Activated CD8-positive, alpha-beta memory T cell treated with anti-CD3 and anti-CD28 coated beads, Interleukin-2, amount 50 U/mL, for 24 hours (primary cell): ENCODE measurements at regions not wholly inside any gene's neighbourhood (a gene's known extent, or its start where the extent isn't known, plus 50 kb on each side); places are given as distances from the start of the nearest gene placed in this dataset.
A peak's percentile ranks its signal among the peaks of the same experiment; 100 is the strongest.
"Not testable (repeated sequence)": the region's sequence is repeated elsewhere in the genome, so short reads cannot be mapped to it uniquely, and the experiment has no call there.

ENCODE experiments used
- DNase-seq: peaks from one replicate; pipeline ENCODE4 v3.0.0-alpha.2; 2020; ENCODE audit errors: extremely low read depth

DNA sequence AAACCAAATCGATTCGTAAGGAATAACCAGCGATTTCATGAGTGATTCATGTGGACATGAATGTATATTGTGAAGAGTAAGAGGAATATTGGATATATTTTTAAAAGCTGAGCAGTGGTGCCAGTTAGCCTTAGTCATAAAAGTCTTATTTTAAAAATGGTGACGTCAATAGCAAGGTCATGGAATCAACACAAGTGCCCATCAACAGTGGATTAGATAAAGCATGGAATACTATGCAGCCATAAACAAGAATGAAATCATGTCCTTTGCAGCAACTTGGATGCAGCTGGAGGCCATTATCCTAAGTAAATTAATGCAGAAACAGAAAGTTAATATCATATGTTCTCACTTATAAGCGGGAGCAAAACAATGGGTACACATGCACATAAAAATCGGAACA lies 89.0 kb upstream of the STOX2 start:
- DNase-seq: no peak

DNA sequence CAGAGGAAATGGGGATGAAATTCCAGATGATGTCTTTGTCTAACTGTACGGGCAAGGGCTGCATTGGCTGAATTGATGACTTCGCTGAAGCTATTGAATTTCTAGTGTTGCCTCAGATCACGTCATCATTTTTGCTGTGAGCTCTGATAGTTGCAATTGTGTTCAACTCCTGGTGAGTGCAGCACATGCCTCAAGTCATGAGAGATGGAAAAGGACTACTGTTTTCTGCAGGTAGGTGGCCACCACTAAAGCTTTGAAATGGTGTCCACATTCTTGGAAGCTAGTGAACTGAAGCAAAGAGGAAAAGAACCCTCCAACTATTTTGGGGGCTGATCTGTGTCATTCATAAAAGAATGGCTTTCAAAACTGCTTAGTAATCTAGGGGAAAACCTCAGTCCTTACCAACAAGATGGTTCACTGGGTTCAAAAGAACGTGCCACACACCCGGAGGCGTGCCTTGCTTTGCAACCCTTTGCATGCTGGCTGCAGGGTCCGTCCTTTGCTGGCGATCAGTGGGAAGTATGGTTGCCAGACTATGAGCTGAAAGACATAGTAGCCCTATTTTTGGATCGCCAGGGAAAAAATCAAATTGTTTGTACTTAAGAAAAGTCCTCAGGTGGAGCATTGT lies 88.1 kb upstream of the STOX2 start:
- no peak for DNase-seq

DNA sequence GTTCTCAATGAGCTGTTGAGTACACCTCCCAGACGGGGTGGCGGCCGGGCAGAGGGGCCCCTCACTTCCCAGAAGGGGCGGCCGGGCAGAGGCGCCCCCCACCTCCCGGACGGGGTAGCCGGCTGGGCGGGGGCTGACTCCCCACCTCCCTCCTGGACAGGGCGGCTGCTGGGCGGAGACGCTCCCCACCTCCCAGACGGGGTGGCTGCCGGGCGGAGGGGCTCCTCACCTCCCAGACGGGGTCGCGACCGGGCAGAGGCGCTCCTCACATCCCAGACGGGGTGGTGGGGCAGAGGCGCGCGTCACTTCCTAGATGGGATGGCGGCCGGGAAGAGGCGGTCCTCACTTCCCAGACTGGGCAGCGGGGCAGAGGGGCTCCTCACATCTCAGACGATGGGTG lies 86.5 kb upstream of the STOX2 start:
- DNase-seq: not testable (repeated sequence)

DNA sequence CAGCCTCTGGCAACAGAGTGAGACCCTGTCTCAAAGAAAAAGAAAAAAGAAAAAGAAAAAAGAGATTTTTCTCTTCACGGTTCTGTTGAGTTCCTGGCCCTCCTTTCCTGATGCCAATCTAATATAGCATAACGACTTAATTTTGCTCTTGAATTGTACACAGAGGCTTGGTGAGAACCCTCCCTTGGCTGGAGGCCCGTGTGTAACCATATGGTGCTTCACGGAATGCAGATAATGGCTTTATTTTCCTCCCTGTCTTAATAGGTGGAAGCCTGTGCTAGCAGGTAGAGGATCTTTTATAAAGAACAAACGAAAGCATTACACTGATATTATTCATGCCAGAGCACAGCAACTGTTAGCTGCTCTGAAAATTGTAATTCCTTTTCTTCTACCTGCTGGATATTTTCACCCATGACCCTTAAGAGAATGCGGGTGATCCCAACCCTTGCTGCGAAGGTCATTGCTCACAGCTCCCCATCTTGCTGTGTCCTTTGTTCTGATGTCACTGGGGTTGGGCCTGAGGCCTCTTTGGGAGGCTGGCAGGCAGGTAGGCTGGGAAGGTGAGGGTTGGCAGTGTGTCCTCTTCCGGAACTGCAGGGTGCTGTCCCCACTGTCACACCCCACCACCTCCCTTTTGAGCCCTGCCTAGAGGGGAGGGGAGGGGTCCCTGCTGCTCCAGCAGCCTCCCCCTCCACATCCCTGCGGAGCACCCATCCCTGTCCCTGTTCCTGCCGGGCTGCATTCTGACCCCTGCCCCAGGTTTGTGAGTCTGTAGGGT lies 83.8 kb upstream of the STOX2 start:
- no peak for DNase-seq

DNA sequence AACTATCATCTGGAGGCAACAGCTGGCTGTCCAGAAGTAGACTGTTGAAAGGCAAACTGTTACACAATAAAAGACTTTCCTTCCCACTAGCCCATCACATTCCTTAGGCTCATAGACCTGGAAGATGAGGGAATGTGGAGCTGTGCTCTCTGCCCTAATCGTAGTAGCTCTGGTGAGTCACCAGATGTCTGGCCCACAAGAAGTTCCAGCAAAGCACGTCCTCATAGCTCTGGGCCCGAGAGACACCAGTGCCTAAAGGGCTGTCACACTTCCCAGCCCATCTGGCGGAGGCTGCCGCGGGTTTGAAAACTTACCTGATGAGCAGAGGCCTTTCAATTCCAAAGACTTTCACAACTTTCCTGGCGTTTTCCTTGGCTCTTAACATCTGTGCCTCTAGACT lies 81.7 kb upstream of the STOX2 start:
- no peak for DNase-seq

DNA sequence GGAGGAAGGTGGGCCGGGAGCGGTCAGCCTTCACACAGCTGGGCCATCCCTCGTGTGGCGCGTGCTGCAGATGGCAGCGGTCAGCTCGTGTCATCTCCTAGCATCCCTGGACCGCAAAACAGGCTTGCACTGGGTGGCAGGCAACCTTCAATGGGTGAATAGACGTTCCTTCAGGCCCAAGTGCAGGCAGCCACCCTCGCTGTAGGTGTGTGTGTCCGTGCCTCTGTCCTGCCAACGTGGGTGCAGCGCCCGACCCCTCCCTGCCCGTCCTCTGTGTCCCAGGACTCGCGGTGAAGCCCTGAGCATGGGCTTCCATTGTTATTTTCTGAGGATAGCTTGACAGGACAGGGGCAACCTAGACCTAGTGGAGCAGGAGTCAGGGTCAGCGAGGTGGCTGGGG lies 79.8 kb upstream of the STOX2 start:
- no peak for DNase-seq

DNA sequence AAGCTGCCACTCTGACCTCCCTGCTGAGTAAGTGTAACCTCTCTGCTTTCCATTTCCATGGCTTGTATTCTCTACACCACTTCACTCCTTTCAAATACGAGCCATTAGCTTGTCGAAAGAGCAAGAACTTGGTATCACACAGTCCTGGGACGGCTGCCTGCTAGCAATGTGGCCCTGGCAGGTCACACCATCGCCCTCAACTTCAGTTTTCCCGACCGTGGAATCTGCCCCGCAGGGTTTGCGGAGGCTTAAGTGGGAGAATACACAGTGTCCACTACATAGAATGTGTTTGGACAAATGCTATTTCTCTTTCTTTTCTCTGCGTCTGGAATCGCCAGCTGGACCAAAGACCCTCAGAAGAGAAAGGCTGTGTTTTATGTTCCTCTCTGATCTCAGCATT lies 78.6 kb upstream of the STOX2 start:
- DNase-seq: no peak

DNA sequence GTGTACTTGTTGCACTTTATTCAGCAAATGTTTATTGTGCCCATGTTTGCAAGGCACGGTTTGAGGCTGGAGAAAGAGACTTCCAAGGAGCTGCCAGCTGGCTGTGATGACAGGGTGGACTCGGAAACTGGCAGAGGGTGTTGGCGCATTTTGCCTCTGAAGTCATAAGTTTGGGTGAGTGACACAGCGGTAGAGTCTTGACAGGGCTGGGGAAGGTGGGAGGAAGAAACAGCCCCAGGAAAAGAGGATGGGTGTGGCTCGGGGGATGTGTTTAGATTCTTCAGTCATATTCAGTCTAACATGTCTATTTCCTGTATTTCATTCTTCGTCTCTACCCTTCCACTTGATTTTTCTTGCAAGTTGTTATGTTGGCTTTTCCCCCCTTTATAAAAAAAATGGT lies 77.0 kb upstream of the STOX2 start:
- no peak for DNase-seq

DNA sequence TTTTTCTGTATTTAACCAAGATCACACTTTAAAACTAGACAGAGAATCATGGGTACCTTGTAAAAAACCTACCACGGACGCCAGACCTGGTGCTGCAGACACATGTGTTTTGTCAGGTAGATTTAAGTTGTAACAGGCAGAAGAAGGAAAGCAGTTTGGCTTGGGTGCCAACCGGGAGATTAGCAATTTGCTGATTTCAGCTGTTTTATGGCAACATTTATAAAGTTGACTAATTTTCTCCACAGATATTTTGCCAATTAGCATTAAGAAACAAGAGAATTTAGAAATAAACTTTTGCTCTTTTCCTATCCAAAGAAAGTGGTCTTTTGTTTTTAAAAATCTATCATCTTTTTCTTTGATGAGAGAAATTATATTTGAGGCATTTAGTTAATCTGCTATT lies 76.3 kb upstream of the STOX2 start:
- no peak for DNase-seq

DNA sequence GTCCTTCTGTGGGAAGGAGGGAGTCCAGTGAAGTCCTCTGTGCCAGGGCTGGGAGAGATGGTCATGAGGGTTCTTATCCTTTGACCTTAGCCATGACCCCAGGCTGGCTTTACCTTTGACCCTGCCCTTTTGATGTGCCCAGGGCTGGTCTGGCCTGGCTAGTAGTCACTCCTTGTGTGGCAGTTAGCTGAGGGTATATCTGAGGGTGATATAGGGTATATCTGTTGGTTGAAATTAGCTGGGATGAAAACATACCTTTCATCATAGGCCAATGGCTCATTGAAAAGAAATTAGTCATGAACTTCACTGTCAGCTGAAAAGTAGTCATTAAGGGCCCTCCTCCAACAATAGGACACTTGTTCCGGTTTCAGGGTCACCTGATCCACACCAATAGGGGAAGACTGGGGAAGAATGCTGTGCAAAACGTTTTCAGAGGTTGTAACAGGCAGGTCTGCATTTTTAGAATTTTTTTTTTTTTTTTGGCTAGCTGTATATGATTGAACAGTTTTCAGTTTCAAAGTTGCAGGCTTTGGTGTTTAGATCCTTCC lies 74.6 kb upstream of the STOX2 start:
- DNase-seq: no peak

DNA sequence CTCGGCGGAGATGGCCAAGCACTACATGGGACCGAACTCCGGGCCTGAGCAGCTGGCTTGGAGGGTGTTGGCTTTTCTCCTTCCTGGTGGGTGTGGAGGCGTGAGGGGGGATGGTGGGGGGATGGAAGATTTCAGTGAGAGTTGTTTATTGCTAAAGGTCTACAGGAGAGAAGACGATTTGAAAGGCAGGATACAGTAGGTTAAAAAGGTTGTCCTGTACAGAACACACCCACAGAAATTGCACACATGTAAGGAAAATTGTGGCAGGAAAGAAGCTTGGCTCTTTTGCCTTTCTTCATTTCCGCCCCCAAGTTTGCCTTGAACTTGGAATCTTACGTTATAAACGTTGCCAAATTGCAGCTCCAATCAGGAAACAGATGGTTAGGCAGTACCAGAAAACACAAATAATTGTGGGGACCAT lies 74.1 kb upstream of the STOX2 start:
- DNase-seq: no peak

DNA sequence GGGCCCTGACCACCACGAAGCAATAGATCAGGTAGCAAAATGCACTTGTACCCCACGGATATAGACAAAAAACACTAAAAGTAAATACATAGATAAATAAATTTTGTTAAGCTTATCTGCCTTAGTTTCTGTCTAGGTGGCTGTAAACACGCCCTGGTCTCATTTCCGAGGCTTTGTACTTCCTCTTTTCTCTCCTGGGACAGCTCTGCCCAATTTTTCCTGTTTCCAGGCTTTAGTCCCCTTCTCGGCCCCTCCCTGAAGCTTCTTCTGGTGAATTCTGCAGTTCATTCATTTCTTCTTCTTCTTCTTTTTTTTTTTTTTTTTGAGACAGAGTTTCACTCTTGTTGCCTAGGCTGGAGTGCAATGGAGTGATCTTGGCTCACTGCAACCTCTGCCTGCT lies 73.4 kb upstream of the STOX2 start:
- no peak for DNase-seq

DNA sequence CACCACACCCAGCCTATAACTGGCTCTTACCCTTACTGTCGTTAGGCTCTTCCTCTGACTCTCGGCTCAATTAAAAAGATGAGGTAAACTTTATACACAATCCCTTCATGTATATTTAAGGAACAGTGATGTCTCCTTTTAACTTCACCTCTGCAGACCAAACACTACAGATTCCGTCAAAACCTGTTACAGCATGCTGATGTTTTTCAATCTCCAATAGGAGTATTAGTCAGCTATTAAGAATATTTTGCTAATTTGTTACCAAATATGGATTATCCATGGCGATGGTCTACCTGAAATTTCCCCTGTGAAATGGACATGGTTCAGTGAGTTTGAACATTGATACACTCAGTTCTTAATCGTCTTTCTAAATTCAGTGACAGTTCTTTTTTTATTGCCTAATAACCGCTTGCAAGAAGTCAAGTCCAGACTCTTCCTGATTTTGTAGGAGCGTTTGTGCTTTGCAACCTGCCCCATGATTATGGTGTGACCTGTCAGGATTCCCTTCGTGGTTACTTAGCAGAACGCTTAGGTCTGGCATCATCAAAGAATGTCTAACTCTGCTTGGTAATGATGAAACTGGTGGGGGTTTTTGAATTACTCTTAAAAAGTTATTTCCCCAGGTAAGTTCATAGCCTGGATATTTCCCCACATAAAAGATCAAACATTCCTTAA lies 72.2 kb upstream of the STOX2 start:
- DNase-seq: no peak

DNA sequence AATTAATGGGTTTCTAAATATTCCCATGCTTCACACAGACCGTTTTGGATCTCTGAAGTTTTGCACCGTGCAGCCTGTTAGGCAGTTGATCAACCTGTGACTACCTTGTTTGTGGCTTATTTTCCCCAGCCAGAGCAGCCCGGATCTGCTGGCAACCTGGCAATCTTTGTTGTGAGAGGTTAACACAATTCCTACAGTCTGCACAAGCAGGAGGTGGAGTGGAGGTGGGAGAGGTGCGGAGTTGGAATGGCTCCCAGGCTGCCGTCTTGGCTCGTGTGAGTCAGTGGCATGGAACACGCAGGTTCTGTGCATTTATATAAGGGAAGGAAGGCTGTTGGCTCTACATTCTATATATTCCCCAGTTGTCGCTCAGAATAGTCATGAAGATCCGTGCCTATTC lies 70.9 kb upstream of the STOX2 start:
- no peak for DNase-seq

DNA sequence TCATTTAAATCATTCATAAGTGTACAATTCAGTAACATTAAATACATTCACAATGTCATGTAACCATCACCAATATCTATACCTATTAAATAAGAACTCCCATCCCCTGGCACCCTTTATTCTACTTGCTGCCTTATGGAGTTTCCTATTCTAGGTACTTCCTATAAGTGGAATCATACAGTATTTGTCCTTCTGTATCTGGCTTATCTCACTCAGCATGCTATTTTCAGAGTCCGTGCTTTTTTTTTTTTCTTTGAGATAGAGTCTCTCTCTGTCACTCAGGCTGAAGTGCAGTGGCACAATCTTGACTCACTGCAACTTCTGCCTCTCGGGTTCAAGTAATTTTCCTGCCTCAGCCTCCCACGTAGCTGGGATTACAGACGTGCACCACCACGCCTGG lies 67.9 kb upstream of the STOX2 start:
- no peak for DNase-seq

DNA sequence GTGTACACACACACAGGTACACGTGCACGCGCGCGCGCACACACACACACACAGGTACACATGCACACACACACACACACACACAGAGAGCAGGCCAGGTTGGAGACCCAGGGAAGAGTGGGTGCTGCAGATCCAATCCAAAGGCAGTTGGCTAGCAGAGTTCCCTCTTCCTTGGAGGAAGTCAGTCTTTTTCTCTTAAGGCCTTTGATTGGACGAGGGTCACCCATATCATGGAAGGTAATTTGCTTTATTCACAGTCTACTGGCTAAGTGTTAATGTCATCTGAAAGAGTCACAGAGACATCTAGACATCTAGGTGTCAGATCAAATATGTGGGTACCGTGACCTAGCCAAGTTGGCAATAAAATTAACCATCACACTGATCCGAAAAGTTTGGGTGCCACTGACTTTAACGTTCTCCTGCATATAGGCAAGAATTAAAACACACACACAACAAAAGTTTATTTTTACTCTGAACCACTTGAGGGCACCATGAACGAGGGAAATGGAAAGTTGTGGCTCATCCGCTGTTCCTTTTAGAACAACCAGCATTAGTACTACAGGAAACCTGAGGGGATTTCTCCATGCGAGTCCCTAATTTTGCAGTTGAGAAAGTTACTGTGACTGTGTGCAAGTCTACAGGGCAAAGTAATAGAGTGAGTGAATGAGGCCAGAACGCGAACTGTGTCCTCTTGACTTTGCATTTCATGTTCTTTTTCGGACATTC lies 66.0 kb upstream of the STOX2 start:
- no peak for DNase-seq

DNA sequence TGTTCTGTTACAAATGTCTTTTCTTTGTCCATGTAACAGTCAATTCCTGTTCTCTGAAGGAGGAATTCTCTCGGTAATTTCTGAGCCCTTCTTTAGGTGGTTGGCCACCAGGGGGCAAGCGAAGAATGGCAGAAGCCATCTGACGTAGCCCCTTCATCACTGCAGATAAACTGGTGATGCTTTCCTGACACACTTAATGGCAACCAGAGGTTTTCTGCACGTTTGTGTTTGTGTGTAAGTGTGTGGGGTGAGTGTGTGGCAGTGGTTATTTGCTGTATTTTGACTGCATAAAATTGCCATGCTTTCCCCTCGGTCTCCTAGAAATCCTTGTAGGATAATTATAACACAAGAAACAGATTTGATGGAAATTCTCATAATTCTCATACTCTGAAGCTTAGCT lies 64.8 kb upstream of the STOX2 start:
- DNase-seq: peak; percentile 28

DNA sequence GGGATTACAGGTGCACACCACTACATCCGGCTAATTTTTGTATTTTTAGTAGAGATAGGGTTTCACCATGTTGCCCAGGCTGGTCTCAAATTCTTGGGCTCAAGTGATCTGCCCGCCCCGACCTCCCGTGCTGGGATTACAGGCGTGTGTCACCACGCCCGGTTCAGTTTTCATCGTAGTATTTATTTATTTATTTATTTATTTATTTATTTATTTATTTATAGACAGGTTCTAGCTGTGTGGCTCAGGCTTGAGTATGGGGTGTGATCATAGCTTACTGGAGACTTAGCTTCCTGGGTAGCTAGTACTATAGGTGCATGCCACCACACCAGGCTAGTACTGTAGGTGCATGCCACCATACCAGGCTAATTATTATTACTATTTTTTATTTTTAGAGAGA lies 64.1 kb upstream of the STOX2 start:
- no peak for DNase-seq

DNA sequence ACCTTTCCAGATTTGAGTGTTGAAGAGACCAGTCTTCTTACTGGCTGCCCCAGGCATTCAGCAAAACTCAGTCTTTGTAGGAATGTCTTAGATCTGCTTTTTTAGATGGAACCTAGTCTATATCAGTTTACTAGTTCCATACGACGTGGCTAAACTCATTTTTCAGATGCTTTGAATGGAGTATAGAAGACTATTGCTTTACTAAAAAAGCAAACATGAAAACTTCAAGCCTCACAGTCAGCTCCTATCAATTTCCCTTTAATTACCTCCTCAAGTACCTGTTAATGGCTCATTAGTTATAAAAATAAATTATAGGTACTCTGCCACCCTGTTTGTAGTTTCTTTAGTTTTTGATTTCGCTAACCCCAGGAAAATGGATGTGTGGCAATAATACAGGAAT lies 63.0 kb upstream of the STOX2 start:
- DNase-seq: no peak

DNA sequence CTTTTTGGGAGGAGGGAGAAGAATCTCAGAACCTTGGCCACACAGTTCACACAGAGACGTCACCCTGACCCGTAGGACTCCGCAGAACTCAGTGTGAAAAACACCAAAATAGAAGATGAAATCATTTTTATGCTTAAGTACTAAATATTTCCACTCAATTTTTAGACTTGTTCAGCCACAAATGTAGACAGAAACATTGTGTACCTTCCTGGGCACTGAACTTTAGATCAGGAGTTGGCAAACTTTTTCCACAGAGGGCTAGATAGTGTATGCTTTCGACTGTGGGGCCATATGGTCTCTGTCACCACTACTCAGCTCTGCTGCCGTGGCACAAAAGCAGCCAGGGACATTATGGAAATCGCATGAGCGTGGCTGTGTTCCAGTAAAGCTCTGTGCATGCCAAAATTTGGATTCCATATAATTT lies 61.8 kb upstream of the STOX2 start:
- DNase-seq: no peak

DNA sequence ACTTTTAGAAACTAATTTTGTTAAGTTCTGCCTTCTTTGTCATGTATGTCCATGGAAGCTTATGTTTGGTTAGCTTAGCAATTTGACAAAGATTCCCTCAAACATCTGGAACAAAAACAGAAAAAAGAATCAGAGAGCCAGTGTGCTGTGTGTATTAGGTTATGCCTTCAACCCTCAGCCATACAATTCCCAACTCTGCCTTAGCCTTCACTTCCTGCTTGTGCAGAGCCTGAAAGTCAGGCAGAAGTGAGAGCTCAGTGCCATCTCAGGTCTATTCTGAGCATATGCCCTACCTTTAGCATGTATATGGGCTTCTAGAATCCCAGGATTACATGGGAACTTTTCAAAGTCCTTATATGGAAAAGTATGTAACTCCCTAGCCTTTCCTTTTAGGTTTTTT lies 58.2 kb upstream of the STOX2 start:
- no peak for DNase-seq

DNA sequence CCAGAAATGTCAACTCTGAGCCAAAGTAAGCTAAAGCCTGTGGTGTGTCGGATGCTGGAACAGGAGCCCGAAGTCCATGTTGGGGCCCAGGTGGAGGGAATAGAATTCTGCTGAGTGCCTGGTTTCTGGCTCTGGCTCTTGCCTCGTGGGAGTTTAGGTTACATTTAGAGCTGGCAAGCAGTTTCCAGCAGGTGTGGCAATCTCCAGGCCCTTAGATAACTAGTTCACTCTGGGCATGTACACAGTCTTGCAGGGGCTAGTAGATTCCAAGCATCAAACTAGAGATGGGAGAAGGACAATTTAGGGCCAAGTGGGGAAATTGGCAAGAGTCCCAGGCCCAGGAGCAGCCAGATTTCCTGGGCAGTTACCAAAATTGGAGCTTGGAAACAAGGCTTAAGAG lies 56.3 kb upstream of the STOX2 start:
- no peak for DNase-seq
